ENCODE measurements at regions not wholly inside any gene's neighbourhood (a gene's known extent, or its start where the extent isn't known, plus 50 kb on each side); places are given as distances from the start of the nearest gene placed in this dataset.

GRCh38 chr11:98965358-98965757, 55.4 kb upstream of the CNTN5 start:
- TF ChIP-seq CTCF (IDR thresholded peaks at IDR 0.05) (no peak), POLR2A (IDR thresholded peaks at IDR 0.05) (no peak)

Measured in Peyer's patch (tissue), 4 donors.